ENCODE measurements at regions not wholly inside any gene's neighbourhood (a gene's known extent, or its start where the extent isn't known, plus 50 kb on each side); places are given as distances from the start of the nearest gene placed in this dataset.

- no peak overlapping the region for H3K4me2 ChIP-seq (ENCODE audit: low read length)
- H3K27me3 ChIP-seq (ENCODE audit: low read length): no peaks in the 10 kb centered on the region
- TF ChIP-seq EZH2 (IDR thresholded peaks at IDR 0.05; ENCODE audit: low read length, unreplicated experiment): no peak
- TF ChIP-seq EZH2phosphoT487 (IDR thresholded peaks at IDR 0.05; ENCODE audit: borderline replicate concordance, low read length): no peak
- no peak for TF ChIP-seq CTCF (conservative IDR thresholded peaks at IDR 0.05; ENCODE audit: low read depth, low read length)
- H3K79me2 ChIP-seq (ENCODE audit: low read length): no peaks in the 10 kb centered on the region
- no peak for ATAC-seq
- no peak overlapping the region for H3K9ac ChIP-seq (ENCODE audit: low read length)
- H3K9me2 ChIP-seq (replicated peaks; ENCODE audit: low read length): no peaks in the 10 kb centered on the region
- no peaks in the 10 kb centered on the region for H3F3A ChIP-seq (ENCODE audit: low read length, unreplicated experiment)
- ChIA-PET POLR2A (ENCODE audit: unreplicated experiment) (no interaction called here), CTCF (no interaction called here)
- intact Hi-C loops (cut with micrococcal nuclease): loop anchor here (10.0 kb wide), 1 partner anchor 732 kb away; no protein-coding TSS in a partner anchor
- H4K20me1 ChIP-seq (ENCODE audit: low read length): no peaks in the 10 kb centered on the region
- DNase-seq: no peak
- H3K4me3 ChIP-seq (ENCODE audit: low read length): no peak overlapping the region
- H3K36me3 ChIP-seq (ENCODE audit: low read depth, low read length): no peaks in the 10 kb centered on the region
- BruUV-seq (replicated peaks): no TSS peak
- peaks cover 13% of the 10 kb centered on the region for H3K4me1 ChIP-seq (ENCODE audit: insufficient read depth, low read length)
- no peaks in the 10 kb centered on the region for H3K9me3 ChIP-seq (ENCODE audit: low read length)
- no peak overlapping the region for H3K27ac ChIP-seq (ENCODE audit: low read length)
- no peak overlapping the region for H2AFZ ChIP-seq (ENCODE audit: low read length)
Observed at GRCh38 chr16:65272699-65273414, 151.0 kb upstream of the CDH11 start.

GRCh38 chr16:65271996-65272395 is 150.1 kb upstream of the CDH11 start:
- CTCF ChIA-PET: no interaction called here
- Histone ChIP-seq H3K27ac (ENCODE audit: low read length) (no peak overlapping the region), H3K9me2 (replicated peaks; ENCODE audit: low read length) (no peaks in the 10 kb centered on the region), H3K4me3 (ENCODE audit: low read length) (no peak overlapping the region), H3K4me2 (ENCODE audit: low read length) (no peak overlapping the region), H4K20me1 (ENCODE audit: low read length) (no peaks in the 10 kb centered on the region), H3K27me3 (ENCODE audit: low read length) (no peaks in the 10 kb centered on the region), H3K36me3 (ENCODE audit: low read depth, low read length) (no peaks in the 10 kb centered on the region), H3K4me1 (ENCODE audit: insufficient read depth, low read length) (peaks cover 13% of the 10 kb centered on the region), H2AFZ (ENCODE audit: low read length) (no peak overlapping the region), H3F3A (ENCODE audit: low read length, unreplicated experiment) (no peaks in the 10 kb centered on the region), H3K9ac (ENCODE audit: low read length) (no peak overlapping the region), H3K9me3 (ENCODE audit: low read length) (no peaks in the 10 kb centered on the region), H3K79me2 (ENCODE audit: low read length) (no peaks in the 10 kb centered on the region)
- TF ChIP-seq CTCF (conservative IDR thresholded peaks at IDR 0.05; ENCODE audit: low read depth, low read length) (no peak), EZH2 (IDR thresholded peaks at IDR 0.05; ENCODE audit: low read length, unreplicated experiment) (no peak), EZH2phosphoT487 (IDR thresholded peaks at IDR 0.05; ENCODE audit: borderline replicate concordance, low read length) (no peak)
- POLR2A ChIA-PET (ENCODE audit: unreplicated experiment): no interaction called here
- no TSS peak for BruUV-seq (replicated peaks)
- ATAC-seq (no peak), DNase-seq (no peak)
- intact Hi-C loops (cut with micrococcal nuclease): loop anchor here (10.0 kb wide), 1 partner anchor 733 kb away; no protein-coding TSS in a partner anchor

- intact Hi-C loops (cut with micrococcal nuclease): no loop called here
Observed at GRCh38 chr16:65268331-65268730, 146.5 kb upstream of the CDH11 start.

More at GRCh38 chr16:65268331-65268730, 146.5 kb upstream of the CDH11 start:
- ATAC-seq (no peak), DNase-seq (no peak)
- Histone ChIP-seq H3K9me2 (replicated peaks; ENCODE audit: low read length) (no peaks in the 10 kb centered on the region), H3K4me1 (ENCODE audit: insufficient read depth, low read length) (no peaks in the 10 kb centered on the region), H3K36me3 (ENCODE audit: low read depth, low read length) (no peaks in the 10 kb centered on the region), H3K9ac (ENCODE audit: low read length) (no peak overlapping the region), H3K79me2 (ENCODE audit: low read length) (no peaks in the 10 kb centered on the region), H3K9me3 (ENCODE audit: low read length) (no peaks in the 10 kb centered on the region), H4K20me1 (ENCODE audit: low read length) (no peaks in the 10 kb centered on the region), H3K4me3 (ENCODE audit: low read length) (no peak overlapping the region), H3K27me3 (ENCODE audit: low read length) (no peaks in the 10 kb centered on the region), H3K27ac (ENCODE audit: low read length) (no peak overlapping the region), H3F3A (ENCODE audit: low read length, unreplicated experiment) (no peaks in the 10 kb centered on the region), H3K4me2 (ENCODE audit: low read length) (no peak overlapping the region), H2AFZ (ENCODE audit: low read length) (no peak overlapping the region)
- no TSS peak for BruUV-seq (replicated peaks)
- POLR2A ChIA-PET (ENCODE audit: unreplicated experiment): no interaction called here
- TF ChIP-seq CTCF (conservative IDR thresholded peaks at IDR 0.05; ENCODE audit: low read depth, low read length) (no peak), EZH2 (IDR thresholded peaks at IDR 0.05; ENCODE audit: low read length, unreplicated experiment) (no peak), EZH2phosphoT487 (IDR thresholded peaks at IDR 0.05; ENCODE audit: borderline replicate concordance, low read length) (no peak)
- CTCF ChIA-PET: no interaction called here
